ENCODE measurements at regions not wholly inside any gene's neighbourhood (a gene's known extent, or its start where the extent isn't known, plus 50 kb on each side); places are given as distances from the start of the nearest gene placed in this dataset.

DNA sequence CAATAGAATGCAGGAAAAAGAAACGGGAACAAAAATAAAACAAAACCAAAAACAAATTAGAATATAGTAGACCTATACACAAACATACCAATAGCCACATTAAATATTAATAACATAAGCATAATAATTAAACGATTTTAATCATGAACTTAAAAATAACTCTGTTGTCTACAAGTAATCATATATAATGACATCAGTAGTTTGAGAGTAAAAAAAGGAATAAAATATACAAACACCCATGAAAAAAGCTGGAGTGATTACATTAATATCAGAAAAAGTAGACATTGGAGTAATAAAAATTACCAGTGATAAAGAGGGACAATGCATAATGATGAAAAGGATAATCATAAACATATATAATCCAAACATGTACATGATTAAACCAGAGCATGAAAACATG lies 181.8 kb downstream of the ATXN7L3B start:
- Mint-ChIP-seq H3K4me1 (ENCODE audit: low read depth) (no peaks in the 10 kb centered on the region), H3K27ac (no peak overlapping the region), H3K27me3 (ENCODE audit: low read depth) (no peaks in the 10 kb centered on the region), H3K36me3 (ENCODE audit: low read depth) (no peaks in the 10 kb centered on the region), H3K9me3 (no peaks in the 10 kb centered on the region), H3K4me3 (ENCODE audit: low read depth) (no peak overlapping the region)
- DNase-seq (ENCODE audit: low spot score) = no peak
- intact Hi-C loops (cut with micrococcal nuclease) = no loop called here

DNA sequence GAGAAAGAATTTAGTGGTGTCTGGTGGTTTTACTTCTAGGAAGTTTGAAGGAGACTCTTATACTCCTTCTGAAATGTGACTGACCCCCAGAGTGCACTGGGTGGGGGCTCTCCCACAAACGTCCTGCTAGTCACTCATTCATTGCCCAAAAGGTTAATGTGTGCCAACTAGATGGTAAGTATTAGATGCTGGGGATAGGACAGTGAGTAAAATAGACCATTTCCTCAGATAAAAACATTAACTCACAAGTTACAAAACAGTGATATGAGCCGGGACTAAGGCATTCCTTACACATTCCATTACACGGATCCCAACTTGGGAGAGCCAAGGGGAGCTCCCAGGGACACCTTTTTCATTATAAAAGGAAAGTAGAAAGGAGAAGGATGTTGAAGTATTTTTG lies 185.1 kb downstream of the ATXN7L3B start:
- H3K27ac Mint-ChIP-seq = no peak overlapping the region
- no peaks in the 10 kb centered on the region for H3K27me3 Mint-ChIP-seq (ENCODE audit: low read depth)
- no peak for DNase-seq (ENCODE audit: low spot score)
- H3K9me3 Mint-ChIP-seq = no peaks in the 10 kb centered on the region
- no peaks in the 10 kb centered on the region for H3K36me3 Mint-ChIP-seq (ENCODE audit: low read depth)
- no peaks in the 10 kb centered on the region for H3K4me1 Mint-ChIP-seq (ENCODE audit: low read depth)
- intact Hi-C loops (cut with micrococcal nuclease) = no loop called here
- H3K4me3 Mint-ChIP-seq (ENCODE audit: low read depth) = no peak overlapping the region

DNA sequence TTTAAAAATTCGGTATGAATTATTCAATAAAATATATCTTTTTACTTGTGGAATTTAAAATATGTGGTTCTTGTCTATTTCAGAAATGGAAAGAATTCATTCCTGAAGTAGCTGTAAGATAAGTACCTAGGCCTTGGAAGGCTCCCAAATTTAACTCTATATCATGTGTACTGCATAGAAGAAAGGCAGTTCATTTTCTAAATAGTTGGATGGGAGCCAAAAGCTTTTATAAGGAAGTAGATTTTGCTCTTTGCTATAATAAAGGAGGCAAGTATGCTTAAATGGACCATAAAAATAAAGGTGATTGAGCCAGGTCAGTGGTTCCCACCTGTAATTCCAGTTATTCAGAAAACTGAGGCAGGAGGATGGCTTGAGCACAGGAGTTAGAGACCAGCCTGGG lies 187.5 kb downstream of the ATXN7L3B start:
- H3K36me3 Mint-ChIP-seq (ENCODE audit: low read depth) = no peaks in the 10 kb centered on the region
- H3K4me1 Mint-ChIP-seq (ENCODE audit: low read depth) = no peaks in the 10 kb centered on the region
- H3K9me3 Mint-ChIP-seq = no peaks in the 10 kb centered on the region
- no peak overlapping the region for H3K4me3 Mint-ChIP-seq (ENCODE audit: low read depth)
- intact Hi-C loops (cut with micrococcal nuclease) = no loop called here
- H3K27me3 Mint-ChIP-seq (ENCODE audit: low read depth) = no peaks in the 10 kb centered on the region
- no peak for DNase-seq (ENCODE audit: low spot score)
- no peak overlapping the region for H3K27ac Mint-ChIP-seq

DNA sequence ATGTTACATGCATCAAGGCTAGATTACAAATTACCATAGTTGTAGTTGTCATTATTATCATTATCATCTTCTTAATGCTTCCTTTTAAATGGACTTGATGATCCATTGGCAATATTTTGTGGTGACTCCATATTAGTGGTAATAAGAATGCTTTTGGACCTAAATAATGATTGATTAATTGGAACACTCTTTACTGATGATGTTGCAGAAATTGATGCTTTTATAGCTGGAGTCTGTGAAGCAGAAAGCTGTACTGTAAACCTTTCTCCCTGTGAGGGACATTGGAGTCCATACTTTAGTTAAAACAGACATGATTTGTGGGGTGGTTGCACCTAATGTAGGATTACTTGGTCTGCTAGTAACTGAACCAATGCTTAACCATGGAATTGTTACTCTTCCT lies 190.4 kb downstream of the ATXN7L3B start:
- DNase-seq (ENCODE audit: low spot score) = no peak
- Mint-ChIP-seq H3K4me1 (ENCODE audit: low read depth) (no peaks in the 10 kb centered on the region), H3K4me3 (ENCODE audit: low read depth) (no peak overlapping the region), H3K27ac (no peak overlapping the region), H3K9me3 (no peaks in the 10 kb centered on the region), H3K27me3 (ENCODE audit: low read depth) (no peaks in the 10 kb centered on the region), H3K36me3 (ENCODE audit: low read depth) (no peaks in the 10 kb centered on the region)
- intact Hi-C loops (cut with micrococcal nuclease) = no loop called here

DNA sequence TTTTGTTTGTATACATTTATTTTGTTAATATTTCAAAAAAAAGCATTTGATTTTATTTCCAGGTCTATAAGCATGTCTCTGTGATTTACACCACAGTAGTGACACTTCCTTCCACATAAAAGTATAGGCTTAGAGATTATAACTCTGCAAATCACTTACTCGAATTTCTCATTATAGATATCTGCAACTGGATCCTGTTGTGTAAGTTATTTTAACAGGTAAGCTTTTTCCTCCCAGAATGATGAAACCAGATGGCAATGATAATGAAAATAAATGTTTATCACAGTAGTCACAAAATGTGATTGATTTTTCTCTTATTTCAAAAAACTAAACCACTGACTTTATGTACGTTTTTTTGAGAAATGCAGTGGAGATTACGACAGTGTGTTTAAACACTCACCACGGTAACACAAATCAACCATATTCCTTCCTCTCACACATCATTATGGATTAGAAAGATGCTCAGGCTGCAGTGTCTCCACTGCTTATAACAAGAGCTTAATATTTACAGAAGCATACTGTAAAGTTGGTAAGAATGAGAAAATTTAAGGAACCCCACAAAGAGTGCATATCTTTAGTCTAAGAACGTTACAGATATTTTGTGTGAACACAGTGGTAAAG lies 194.6 kb downstream of the ATXN7L3B start:
- DNase-seq (ENCODE audit: low spot score) = no peak
- H3K4me3 Mint-ChIP-seq (ENCODE audit: low read depth) = no peak overlapping the region
- no peaks in the 10 kb centered on the region for H3K27me3 Mint-ChIP-seq (ENCODE audit: low read depth)
- H3K9me3 Mint-ChIP-seq = no peaks in the 10 kb centered on the region
- no peak overlapping the region for H3K27ac Mint-ChIP-seq
- H3K36me3 Mint-ChIP-seq (ENCODE audit: low read depth) = no peaks in the 10 kb centered on the region
- H3K4me1 Mint-ChIP-seq (ENCODE audit: low read depth) = no peaks in the 10 kb centered on the region
- intact Hi-C loops (cut with micrococcal nuclease) = no loop called here

DNA sequence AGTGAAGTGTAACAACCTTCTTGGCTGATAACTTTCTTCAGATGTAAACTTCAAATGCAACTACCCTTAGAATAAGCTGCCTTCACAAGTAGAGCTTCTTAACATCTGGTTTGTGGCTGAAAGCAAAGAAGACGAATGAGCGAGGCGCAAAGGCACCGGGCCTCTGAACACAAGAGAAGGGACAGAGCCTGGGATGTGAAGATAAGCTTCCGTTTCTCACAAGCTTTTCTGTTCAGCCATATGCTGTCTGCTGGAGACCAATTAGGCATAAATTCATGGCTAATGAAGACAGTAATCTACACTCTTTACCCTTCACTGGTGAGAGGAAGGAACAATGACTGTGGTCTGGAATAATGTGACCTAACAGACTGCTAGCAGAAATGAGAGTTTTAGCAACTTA lies 195.2 kb downstream of the ATXN7L3B start:
- intact Hi-C loops (cut with micrococcal nuclease) = no loop called here
- no peaks in the 10 kb centered on the region for H3K4me1 Mint-ChIP-seq (ENCODE audit: low read depth)
- no peak overlapping the region for H3K27ac Mint-ChIP-seq
- H3K4me3 Mint-ChIP-seq (ENCODE audit: low read depth) = no peak overlapping the region
- no peaks in the 10 kb centered on the region for H3K27me3 Mint-ChIP-seq (ENCODE audit: low read depth)
- no peak for DNase-seq (ENCODE audit: low spot score)
- no peaks in the 10 kb centered on the region for H3K36me3 Mint-ChIP-seq (ENCODE audit: low read depth)
- H3K9me3 Mint-ChIP-seq = no peaks in the 10 kb centered on the region

DNA sequence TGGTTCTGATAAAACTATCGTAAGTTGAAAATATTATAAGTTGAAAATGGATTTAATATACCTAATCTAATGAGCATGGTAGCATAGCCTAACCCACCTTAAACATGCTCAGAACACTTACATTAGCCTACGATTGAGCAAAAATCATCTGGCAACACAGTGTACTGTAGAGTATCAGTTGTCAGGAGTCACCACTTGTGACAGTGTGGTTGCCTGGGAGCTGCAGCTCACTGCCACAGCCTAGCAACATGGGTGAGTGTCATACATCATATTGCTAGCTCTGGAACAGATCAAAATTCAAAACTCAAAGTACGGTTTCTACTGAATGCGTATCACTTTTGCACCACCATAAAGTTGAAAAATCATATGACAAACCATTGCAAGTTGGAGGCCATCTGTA lies 203.5 kb downstream of the ATXN7L3B start:
- no peaks in the 10 kb centered on the region for H3K27me3 Mint-ChIP-seq (ENCODE audit: low read depth)
- H3K4me1 Mint-ChIP-seq (ENCODE audit: low read depth) = no peaks in the 10 kb centered on the region
- intact Hi-C loops (cut with micrococcal nuclease) = no loop called here
- no peaks in the 10 kb centered on the region for H3K36me3 Mint-ChIP-seq (ENCODE audit: low read depth)
- DNase-seq (ENCODE audit: low spot score) = no peak
- no peak overlapping the region for H3K27ac Mint-ChIP-seq
- no peak overlapping the region for H3K4me3 Mint-ChIP-seq (ENCODE audit: low read depth)
- no peaks in the 10 kb centered on the region for H3K9me3 Mint-ChIP-seq

DNA sequence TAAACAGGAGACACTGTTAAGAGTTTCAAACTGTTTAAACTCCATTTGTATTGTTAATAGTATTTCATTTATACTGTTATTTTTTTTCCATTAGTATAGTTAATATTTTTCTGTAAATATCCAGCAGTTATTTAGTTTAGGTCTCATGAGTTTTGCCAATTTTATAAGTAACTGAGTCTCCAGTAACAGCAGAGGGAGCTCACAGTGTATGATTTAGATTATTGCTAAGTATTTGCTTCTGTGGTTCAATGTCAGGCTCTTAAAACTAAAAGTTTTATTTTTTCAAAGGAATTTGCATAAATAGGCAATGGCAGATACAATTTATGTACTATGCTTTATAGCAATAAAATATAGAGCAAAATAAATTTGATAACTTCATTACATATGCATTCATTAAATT lies 209.7 kb downstream of the ATXN7L3B start:
- Mint-ChIP-seq H3K27ac (no peak overlapping the region), H3K27me3 (ENCODE audit: low read depth) (no peaks in the 10 kb centered on the region), H3K9me3 (no peaks in the 10 kb centered on the region), H3K4me3 (ENCODE audit: low read depth) (no peak overlapping the region), H3K4me1 (ENCODE audit: low read depth) (no peaks in the 10 kb centered on the region), H3K36me3 (ENCODE audit: low read depth) (no peaks in the 10 kb centered on the region)
- intact Hi-C loops (cut with micrococcal nuclease) = no loop called here
- DNase-seq (ENCODE audit: low spot score) = no peak

DNA sequence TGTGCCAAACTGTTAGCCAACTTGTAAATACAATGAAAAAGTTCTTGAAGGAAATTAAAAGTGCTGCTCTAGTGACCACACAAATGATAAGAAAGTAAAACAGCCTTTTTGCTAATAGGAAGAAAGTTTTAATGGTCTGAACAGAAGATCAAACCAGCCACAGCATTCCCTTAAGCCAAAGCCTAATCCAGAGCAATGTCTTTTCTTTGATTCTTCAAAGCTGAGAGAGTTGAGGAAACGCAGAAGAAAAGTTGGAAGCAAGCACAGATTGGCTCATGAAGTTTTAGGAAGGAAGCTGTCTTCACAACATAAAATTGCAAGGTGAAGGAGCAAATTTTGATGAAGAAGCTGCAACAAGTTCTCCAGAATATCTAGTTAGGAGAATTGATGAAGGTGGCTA lies 213.8 kb downstream of the ATXN7L3B start:
- DNase-seq (ENCODE audit: low spot score) = no peak
- no peak overlapping the region for H3K4me3 Mint-ChIP-seq (ENCODE audit: low read depth)
- intact Hi-C loops (cut with micrococcal nuclease) = no loop called here
- no peaks in the 10 kb centered on the region for H3K9me3 Mint-ChIP-seq
- no peaks in the 10 kb centered on the region for H3K4me1 Mint-ChIP-seq (ENCODE audit: low read depth)
- no peak overlapping the region for H3K27ac Mint-ChIP-seq
- H3K36me3 Mint-ChIP-seq (ENCODE audit: low read depth) = no peaks in the 10 kb centered on the region
- no peaks in the 10 kb centered on the region for H3K27me3 Mint-ChIP-seq (ENCODE audit: low read depth)

DNA sequence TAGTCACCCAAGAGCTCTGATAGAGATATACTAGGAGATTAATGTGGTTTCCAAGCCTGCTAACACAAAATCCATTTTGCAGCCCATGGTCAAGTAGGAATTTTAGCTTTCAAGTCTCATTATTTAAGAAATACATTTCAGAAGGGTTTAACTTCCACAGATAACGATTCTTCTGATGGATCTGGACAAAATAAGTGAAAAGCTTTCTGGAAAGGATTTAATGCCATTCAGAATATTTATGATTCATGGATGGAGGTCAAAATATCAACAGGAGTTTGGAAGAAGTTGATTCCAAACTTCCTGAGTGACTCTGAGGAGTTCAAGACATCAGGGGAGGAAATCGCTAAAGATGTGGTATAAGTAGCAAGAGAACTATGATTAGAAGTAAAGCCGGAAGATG lies 214.6 kb downstream of the ATXN7L3B start:
- Mint-ChIP-seq H3K36me3 (ENCODE audit: low read depth) (no peaks in the 10 kb centered on the region), H3K4me1 (ENCODE audit: low read depth) (no peaks in the 10 kb centered on the region)

DNA sequence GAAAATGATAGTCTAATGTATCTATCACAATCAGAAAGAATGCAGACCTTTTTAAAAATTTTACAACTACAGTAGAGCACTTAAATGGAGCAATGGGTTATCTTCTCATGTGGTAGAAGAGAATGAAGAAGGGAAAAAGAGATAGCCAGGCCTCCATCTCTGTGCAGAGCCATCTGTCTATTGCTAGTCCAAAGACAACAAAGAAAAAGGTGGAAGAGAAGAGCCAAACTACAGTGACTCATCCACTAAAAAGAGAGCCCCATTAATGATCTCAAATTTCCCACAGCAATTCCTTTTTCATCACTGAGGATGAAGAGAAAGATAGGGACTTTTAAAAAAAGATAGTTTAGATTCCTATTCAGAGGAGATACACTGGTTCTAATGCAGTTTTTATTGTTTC lies 232.9 kb downstream of the ATXN7L3B start:
- Mint-ChIP-seq H3K36me3 (ENCODE audit: low read depth) (no peaks in the 10 kb centered on the region), H3K4me1 (ENCODE audit: low read depth) (no peaks in the 10 kb centered on the region), H3K27ac (no peak overlapping the region)

More for the DNA sequence above, 214.6 kb downstream of the ATXN7L3B start:
- no peak overlapping the region for H3K4me3 Mint-ChIP-seq (ENCODE audit: low read depth)
- peaks cover 3% of the 10 kb centered on the region for H3K9me3 Mint-ChIP-seq
- intact Hi-C loops (cut with micrococcal nuclease) = no loop called here
- no peak overlapping the region for H3K27ac Mint-ChIP-seq
- no peak for DNase-seq (ENCODE audit: low spot score)
- H3K27me3 Mint-ChIP-seq (ENCODE audit: low read depth) = no peaks in the 10 kb centered on the region

DNA sequence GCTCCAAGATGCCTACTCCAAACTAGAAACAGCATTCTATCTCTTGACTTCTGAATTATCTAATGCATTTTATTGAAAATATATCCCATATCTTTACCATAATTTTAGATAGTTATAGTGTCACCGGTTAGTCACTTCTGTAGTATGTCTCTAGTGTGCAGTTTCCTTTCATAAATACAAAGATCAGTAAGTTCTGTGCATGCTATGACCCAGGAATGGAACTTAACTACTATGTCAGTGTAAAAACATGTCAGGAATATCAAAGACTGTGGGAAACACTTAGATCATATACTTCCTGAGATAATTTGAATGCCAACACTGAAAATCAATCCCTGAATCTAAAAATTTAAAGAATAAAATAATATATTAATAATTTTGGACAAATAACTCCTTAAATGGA lies 237.6 kb downstream of the ATXN7L3B start:
- H3K27me3 Mint-ChIP-seq (ENCODE audit: low read depth) = no peaks in the 10 kb centered on the region
- H3K9me3 Mint-ChIP-seq = no peaks in the 10 kb centered on the region
- no peak overlapping the region for H3K27ac Mint-ChIP-seq
- intact Hi-C loops (cut with micrococcal nuclease) = no loop called here
- no peak overlapping the region for H3K4me3 Mint-ChIP-seq (ENCODE audit: low read depth)
- no peaks in the 10 kb centered on the region for H3K4me1 Mint-ChIP-seq (ENCODE audit: low read depth)
- no peaks in the 10 kb centered on the region for H3K36me3 Mint-ChIP-seq (ENCODE audit: low read depth)
- no peak for DNase-seq (ENCODE audit: low spot score)

More for the DNA sequence above, 232.9 kb downstream of the ATXN7L3B start:
- Mint-ChIP-seq H3K9me3 (no peaks in the 10 kb centered on the region), H3K27me3 (ENCODE audit: low read depth) (no peaks in the 10 kb centered on the region), H3K4me3 (ENCODE audit: low read depth) (no peak overlapping the region)
- no peak for DNase-seq (ENCODE audit: low spot score)
- intact Hi-C loops (cut with micrococcal nuclease) = no loop called here

DNA sequence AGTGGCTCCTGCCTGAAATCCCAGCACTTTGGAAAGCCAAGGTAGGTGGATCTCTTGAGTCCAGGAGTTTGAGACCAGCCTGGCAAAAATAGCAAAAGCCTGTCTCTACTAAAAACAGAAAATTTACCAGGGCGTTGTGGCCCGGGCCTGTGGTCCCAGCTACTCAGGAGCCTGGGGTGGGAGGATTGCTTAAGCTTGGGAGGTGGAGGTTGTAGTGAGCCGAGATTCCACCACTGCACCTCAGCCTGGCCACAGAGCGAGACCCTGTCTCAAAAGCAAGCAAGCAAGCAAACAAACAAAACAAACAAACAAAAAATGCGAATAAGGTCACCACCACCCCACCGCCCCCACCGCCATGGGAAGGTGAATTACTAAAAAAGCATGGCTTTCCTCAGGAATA lies 238.7 kb downstream of the ATXN7L3B start:
- Mint-ChIP-seq H3K9me3 (no peaks in the 10 kb centered on the region), H3K27me3 (ENCODE audit: low read depth) (no peaks in the 10 kb centered on the region), H3K36me3 (ENCODE audit: low read depth) (no peaks in the 10 kb centered on the region), H3K4me1 (ENCODE audit: low read depth) (no peaks in the 10 kb centered on the region), H3K4me3 (ENCODE audit: low read depth) (no peak overlapping the region), H3K27ac (no peak overlapping the region)
- intact Hi-C loops (cut with micrococcal nuclease) = no loop called here
- no peak for DNase-seq (ENCODE audit: low spot score)

DNA sequence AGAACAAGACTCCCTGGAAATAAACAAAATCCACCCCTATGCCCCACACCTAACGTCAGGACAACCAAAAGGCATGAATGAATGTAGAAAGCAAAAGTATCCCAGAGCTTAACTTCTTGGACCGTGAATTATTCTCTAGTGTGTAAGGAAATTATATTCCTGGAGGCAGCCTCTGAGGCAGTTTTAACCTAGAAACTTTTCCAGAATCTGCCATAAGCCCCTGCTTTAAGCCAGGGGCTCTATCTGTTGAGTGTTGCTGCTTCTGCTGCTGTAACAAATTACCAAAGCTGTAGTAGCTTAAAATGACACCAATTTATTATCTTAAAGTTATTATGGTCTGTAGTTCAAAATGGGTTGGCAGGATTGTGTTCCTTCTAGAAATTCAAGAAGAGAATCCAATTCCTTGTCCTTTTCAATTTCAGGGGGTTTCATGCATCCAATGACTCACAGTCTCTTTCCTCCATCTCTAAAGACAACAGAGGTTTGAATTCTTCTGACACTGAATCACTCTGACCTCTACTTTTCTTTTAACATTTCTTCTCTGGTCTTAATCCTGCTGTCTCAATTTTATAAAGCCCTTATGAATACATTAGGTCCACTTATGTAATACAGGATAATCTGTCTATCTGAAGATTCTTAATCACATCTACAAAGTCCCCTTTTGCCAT lies 242.7 kb downstream of the ATXN7L3B start:
- H3K27me3 Mint-ChIP-seq (ENCODE audit: low read depth) = no peaks in the 10 kb centered on the region
- no peak overlapping the region for H3K4me3 Mint-ChIP-seq (ENCODE audit: low read depth)
- no peaks in the 10 kb centered on the region for H3K36me3 Mint-ChIP-seq (ENCODE audit: low read depth)
- no peak for DNase-seq (ENCODE audit: low spot score)
- intact Hi-C loops (cut with micrococcal nuclease) = no loop called here
- H3K27ac Mint-ChIP-seq = no peak overlapping the region
- no peaks in the 10 kb centered on the region for H3K9me3 Mint-ChIP-seq
- H3K4me1 Mint-ChIP-seq (ENCODE audit: low read depth) = no peaks in the 10 kb centered on the region
